COR-L47 (cell line): ENCODE measurements at regions not wholly inside any gene's neighbourhood (a gene's known extent, or its start where the extent isn't known, plus 50 kb on each side); places are given as distances from the start of the nearest gene placed in this dataset.

Experiments used
- DNase-seq: peaks from one replicate; lab custom pipeline; 2025; lab: John Stamatoyannopoulos, UW

- DNase-seq, result no peak
Observed at GRCh38 chr2:22491442-22491841, 893.5 kb upstream of the KLHL29 start.

- DNase-seq, result no peak
Observed at GRCh38 chr2:22494156-22494555, 890.8 kb upstream of the KLHL29 start.

GRCh38 chr2:22497064-22497463, 887.9 kb upstream of the KLHL29 start:
- no peak for DNase-seq

- no peak for DNase-seq
Observed at GRCh38 chr2:22497789-22498188, 887.2 kb upstream of the KLHL29 start.

- no peak for DNase-seq
Observed at GRCh38 chr2:22499082-22499839, 885.7 kb upstream of the KLHL29 start.

- no peak for DNase-seq
Observed at GRCh38 chr2:22500555-22500935, 884.4 kb upstream of the KLHL29 start.

GRCh38 chr2:22501851-22502250, 883.1 kb upstream of the KLHL29 start:
- DNase-seq, result no peak

- DNase-seq, result no peak
Observed at GRCh38 chr2:22513563-22513962, 871.4 kb upstream of the KLHL29 start.

GRCh38 chr2:22517141-22517540, 867.8 kb upstream of the KLHL29 start:
- DNase-seq, result no peak

- no peak for DNase-seq
Observed at GRCh38 chr2:22518641-22519040, 866.3 kb upstream of the KLHL29 start.

- DNase-seq, result no peak
Observed at GRCh38 chr2:22520369-22521288, 864.4 kb upstream of the KLHL29 start.

GRCh38 chr2:22521620-22522019, 863.4 kb upstream of the KLHL29 start:
- DNase-seq, result no peak

GRCh38 chr2:22525681-22526080, 859.3 kb upstream of the KLHL29 start:
- DNase-seq, result no peak

- no peak for DNase-seq
Observed at GRCh38 chr2:22530131-22530530, 854.8 kb upstream of the KLHL29 start.

- no peak for DNase-seq
Observed at GRCh38 chr2:22536133-22536532, 848.8 kb upstream of the KLHL29 start.

GRCh38 chr2:22554453-22554852, 830.5 kb upstream of the KLHL29 start:
- DNase-seq, result no peak

GRCh38 chr2:22557406-22557805, 827.6 kb upstream of the KLHL29 start:
- DNase-seq, result no peak

GRCh38 chr2:22560021-22560420, 825.0 kb upstream of the KLHL29 start:
- DNase-seq, result no peak

GRCh38 chr2:22579341-22579740, 805.6 kb upstream of the KLHL29 start:
- DNase-seq, result no peak

GRCh38 chr2:22582107-22582506, 802.9 kb upstream of the KLHL29 start:
- no peak for DNase-seq

- DNase-seq, result no peak
Observed at GRCh38 chr2:22596306-22596705, 788.7 kb upstream of the KLHL29 start.

- no peak for DNase-seq
Observed at GRCh38 chr2:22600156-22600555, 784.8 kb upstream of the KLHL29 start.

GRCh38 chr2:22600999-22601398, 784.0 kb upstream of the KLHL29 start:
- DNase-seq, result no peak
